T-helper 1 cell treated with Interleukin-12 subunit alpha and Interleukin-12 subunit beta and Interleukin-4 antibody, amounts not matched to agents 30 μg/mL and 1 μg/mL, for 36 hours (primary cell): ENCODE measurements at regions not wholly inside any gene's neighbourhood (a gene's known extent, or its start where the extent isn't known, plus 50 kb on each side); places are given as distances from the start of the nearest gene placed in this dataset.
"Not testable (repeated sequence)": the region's sequence is repeated elsewhere in the genome, so short reads cannot be mapped to it uniquely, and the experiment has no call there.

Experiments
- H3K27ac Mint-ChIP-seq: one replicate; pipeline ENCODE4 v1.8.0; 2021; ENCODE audit warnings: mild to moderate bottlenecking, mixed read lengths
- H3K27me3 Mint-ChIP-seq: one replicate; pipeline ENCODE4 v1.8.0; 2021; ENCODE audit warnings: low read depth, mixed read lengths
- H3K36me3 Mint-ChIP-seq: one replicate; pipeline ENCODE4 v1.8.0; 2021; ENCODE audit warnings: low read depth, mixed read lengths
- H3K4me1 Mint-ChIP-seq: one replicate; pipeline ENCODE4 v1.8.0; 2021; ENCODE audit warnings: low read depth, mixed read lengths
- H3K4me3 Mint-ChIP-seq: one replicate; pipeline ENCODE4 v1.8.0; 2021; ENCODE audit warnings: mild to moderate bottlenecking, moderate library complexity, mixed read lengths
- H3K9me3 Mint-ChIP-seq: one replicate; pipeline ENCODE4 v1.8.0; 2021; ENCODE audit warnings: mixed read lengths

DNA sequence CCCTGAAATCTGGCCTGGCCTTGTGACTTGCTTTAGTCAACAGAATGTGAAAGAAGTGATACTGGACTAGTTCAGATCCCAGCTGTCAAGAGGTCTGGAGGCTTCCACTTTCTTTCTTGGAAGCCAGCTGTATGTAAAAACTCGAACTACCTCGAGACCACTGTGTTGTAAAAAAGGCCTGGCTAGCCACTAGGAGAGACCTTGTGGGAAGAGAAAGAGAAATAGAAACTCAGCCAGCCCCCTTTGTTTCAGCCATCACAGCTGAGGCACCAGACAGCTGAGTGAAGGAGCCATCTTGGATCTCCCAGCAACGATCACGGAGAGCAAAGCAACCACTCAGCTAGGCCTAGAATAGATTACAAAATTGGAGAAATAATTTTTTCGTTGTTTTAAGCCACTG, 324.9 kb upstream of the TCF4 start:
- Mint-ChIP-seq H3K9me3 (no peaks in the 10 kb centered on the region), H3K4me3 (no peak overlapping the region), H3K36me3 (no peaks in the 10 kb centered on the region), H3K27me3 (no peaks in the 10 kb centered on the region), H3K27ac (no peak overlapping the region), H3K4me1 (no peaks in the 10 kb centered on the region)

DNA sequence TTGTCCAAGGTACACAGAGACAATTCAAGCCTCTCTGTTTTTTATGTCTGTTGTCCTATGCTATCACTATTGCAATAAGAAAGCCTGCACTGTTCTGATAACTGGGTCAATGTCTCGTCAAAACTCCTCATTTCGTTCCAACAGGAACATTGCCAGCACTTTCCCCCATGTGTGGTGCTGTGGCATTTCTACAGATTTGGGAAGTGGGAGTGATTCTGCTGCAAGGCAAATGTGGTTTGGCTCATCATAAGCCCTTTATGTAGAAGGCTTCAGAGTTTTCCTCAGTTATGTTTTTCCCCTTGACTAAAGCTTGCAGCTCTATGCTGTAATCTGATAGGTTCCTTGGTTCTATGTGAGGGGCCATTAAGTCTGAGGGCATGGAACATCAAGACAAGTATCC, 324.1 kb upstream of the TCF4 start:
- Mint-ChIP-seq H3K36me3 (no peaks in the 10 kb centered on the region), H3K9me3 (no peaks in the 10 kb centered on the region), H3K4me3 (no peak overlapping the region), H3K4me1 (no peaks in the 10 kb centered on the region), H3K27ac (no peak overlapping the region), H3K27me3 (no peaks in the 10 kb centered on the region)

DNA sequence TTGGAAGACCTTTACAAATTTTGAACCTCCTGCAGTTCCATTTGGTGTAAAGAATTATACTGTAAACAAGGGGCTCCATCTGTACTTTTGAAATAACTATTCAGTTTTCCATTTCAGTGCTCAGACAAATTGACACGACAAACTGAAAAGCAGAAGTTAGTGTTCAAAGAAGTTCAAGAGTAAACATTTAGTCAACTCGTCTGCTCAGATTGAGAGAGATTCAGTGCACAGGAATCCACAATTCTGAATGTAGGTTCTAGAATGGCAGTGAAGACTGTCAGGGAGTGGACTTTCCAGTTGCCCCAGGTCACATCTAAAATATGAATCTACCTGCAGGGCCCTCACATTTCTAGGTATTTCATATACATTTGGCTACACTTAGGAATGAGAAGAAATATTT, 322.3 kb upstream of the TCF4 start:
- Mint-ChIP-seq H3K27me3 (no peaks in the 10 kb centered on the region), H3K4me1 (no peaks in the 10 kb centered on the region), H3K4me3 (no peak overlapping the region), H3K27ac (no peak overlapping the region), H3K36me3 (no peaks in the 10 kb centered on the region), H3K9me3 (no peaks in the 10 kb centered on the region)

DNA sequence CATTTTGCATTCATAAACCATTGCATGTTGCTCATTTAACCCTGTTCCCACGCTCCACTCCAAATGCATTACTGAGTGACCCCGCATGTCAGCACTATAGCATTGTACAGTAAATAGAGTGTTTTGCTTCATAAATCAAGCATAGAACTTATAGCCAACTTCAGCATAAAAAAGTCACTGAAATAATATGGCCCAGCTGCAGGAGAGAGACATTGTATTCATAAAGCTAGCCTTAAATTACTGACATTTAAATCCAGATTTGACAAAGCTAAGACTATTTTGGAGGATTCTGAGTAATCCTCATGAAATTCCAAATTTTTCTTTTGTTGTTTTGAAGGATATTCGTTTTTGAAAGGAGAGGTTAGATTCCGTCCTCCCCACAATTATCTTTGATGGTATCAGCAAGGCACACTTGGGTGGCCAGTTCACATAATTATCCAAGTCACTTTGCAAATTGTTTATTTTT, 320.9 kb upstream of the TCF4 start:
- Mint-ChIP-seq H3K4me1 (no peaks in the 10 kb centered on the region), H3K4me3 (no peak overlapping the region), H3K27ac (no peak overlapping the region), H3K36me3 (no peaks in the 10 kb centered on the region), H3K27me3 (no peaks in the 10 kb centered on the region), H3K9me3 (no peaks in the 10 kb centered on the region)

DNA sequence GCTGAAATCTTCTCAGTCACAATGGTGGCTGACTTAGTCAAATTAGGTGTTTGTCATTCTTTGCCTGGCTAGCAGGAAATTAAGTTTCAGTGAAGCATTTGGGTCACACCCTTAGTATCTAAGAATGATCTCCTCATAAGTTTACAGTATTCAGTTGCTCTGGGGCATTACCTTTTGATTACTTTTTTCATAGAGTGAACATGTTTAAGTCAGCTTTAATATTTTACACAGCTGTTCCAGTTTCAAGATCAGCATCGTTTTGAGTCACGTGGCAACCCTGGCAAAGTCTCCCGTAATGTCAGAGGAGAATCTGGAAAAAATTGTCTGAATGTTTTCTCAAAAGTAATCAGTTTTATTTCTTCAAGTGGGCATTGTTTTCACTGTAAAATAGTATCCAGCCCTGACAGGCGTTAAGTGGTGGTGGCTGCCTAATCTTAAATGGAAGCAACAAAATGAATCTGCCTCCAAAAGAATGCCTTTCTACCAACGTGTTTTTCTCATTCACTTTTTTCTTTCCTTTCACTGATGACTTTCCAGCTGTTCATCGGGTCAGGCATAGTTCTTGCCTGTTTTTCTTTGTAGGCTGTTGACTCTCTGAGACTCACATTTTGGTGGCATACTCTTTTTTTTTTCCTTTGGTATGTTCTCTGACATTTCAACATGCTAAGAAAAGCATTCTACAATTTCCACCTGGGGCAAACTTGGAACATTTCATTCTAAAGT, 319.6 kb upstream of the TCF4 start:
- no peak overlapping the region for H3K27ac Mint-ChIP-seq
- no peak overlapping the region for H3K4me3 Mint-ChIP-seq
- H3K4me1 Mint-ChIP-seq = no peaks in the 10 kb centered on the region
- no peaks in the 10 kb centered on the region for H3K27me3 Mint-ChIP-seq
- no peaks in the 10 kb centered on the region for H3K36me3 Mint-ChIP-seq
- no peaks in the 10 kb centered on the region for H3K9me3 Mint-ChIP-seq

DNA sequence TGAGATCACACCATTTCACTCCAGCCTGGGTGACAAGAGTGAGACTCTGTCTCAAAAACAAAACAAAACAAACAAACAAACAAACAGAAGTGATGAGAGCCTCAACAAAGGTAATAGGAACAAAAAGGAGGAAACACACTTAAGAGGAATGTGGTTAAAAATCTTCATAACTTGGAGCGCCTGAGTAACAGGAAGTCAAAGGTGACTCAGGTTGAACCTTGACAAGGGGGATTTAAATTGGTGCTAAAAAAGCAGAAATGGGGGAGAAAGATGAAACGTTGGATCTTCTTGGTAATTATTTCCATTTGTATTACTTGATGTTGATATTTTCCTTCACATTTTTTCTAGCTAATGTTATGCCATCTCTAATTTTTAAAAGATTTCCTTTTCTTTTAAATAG, 318.5 kb upstream of the TCF4 start:
- Mint-ChIP-seq H3K36me3 (no peaks in the 10 kb centered on the region), H3K27me3 (no peaks in the 10 kb centered on the region), H3K4me3 (no peak overlapping the region), H3K27ac (no peak overlapping the region), H3K4me1 (no peaks in the 10 kb centered on the region), H3K9me3 (no peaks in the 10 kb centered on the region)

DNA sequence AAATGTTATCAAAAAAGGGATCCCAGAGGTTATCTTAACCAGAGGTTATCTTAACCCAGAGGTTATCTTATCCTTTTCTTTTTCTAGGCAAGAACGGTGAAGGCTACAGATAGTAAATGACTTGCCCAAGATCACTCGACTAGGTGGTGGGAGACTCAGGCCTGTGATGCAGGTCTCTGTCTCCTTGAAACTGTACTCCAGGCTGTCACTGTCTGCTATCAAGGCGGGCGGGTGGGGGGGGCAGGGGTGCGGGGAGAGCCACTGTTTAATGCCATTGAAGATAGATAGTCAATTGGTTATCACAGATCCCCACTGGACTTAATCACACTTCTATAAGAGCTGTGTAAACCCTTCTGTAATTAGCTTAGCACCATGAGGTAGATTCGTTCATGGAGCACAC, 315.9 kb upstream of the TCF4 start:
- Mint-ChIP-seq H3K9me3 (no peaks in the 10 kb centered on the region), H3K4me3 (no peak overlapping the region), H3K4me1 (no peaks in the 10 kb centered on the region), H3K27me3 (no peaks in the 10 kb centered on the region), H3K27ac (no peak overlapping the region), H3K36me3 (no peaks in the 10 kb centered on the region)

DNA sequence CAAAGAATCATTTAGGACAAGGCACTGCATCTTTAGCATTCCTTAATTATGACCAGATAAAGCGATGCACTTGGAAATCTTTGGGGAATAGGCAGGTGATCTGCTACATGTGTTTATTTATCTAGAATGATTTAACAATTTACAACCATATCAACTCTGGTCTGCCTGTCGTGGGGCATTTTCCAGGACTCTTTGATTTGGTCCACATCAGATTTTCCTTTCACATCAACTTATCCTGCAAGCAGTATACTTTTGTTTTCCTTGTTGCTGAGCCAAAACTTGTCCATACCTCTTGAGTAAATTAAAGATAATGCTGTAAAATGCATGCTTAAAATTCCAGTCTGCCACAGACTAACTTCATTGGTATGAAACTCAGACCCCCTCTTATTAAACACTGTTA, 312.4 kb upstream of the TCF4 start:
- Mint-ChIP-seq H3K4me1 (no peaks in the 10 kb centered on the region), H3K27ac (no peak overlapping the region), H3K4me3 (no peak overlapping the region), H3K9me3 (no peaks in the 10 kb centered on the region), H3K36me3 (no peaks in the 10 kb centered on the region), H3K27me3 (no peaks in the 10 kb centered on the region)

DNA sequence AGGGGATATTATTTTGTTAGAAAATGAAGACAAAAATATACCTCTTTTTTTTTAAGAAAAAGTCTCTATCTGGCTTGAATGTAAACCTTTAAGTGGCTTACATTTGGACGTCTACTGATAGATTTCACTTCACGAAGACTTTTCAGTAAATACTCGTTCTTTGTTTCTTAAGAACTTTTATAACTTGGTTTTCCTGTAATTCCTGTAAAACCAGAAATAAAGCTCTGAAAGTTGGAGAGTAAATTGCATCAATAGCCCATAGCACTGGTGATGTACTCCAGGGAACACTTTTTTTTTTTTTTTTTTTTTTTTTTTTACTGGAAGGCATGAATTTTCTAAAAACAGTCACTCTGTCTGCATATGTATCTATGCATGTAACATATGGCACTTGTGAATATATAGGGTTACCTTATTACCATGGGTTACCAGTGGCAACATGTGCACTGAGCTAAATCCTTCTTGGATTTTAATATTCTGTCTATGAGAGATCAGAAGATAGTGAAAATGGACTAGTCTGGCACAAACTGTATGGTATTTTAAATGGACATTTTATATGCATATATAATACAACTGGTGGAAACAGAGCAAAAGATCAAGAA, 309.2 kb upstream of the TCF4 start:
- no peaks in the 10 kb centered on the region for H3K9me3 Mint-ChIP-seq
- H3K36me3 Mint-ChIP-seq = no peaks in the 10 kb centered on the region
- no peaks in the 10 kb centered on the region for H3K27me3 Mint-ChIP-seq
- no peak overlapping the region for H3K27ac Mint-ChIP-seq
- no peak overlapping the region for H3K4me3 Mint-ChIP-seq
- H3K4me1 Mint-ChIP-seq = no peaks in the 10 kb centered on the region

DNA sequence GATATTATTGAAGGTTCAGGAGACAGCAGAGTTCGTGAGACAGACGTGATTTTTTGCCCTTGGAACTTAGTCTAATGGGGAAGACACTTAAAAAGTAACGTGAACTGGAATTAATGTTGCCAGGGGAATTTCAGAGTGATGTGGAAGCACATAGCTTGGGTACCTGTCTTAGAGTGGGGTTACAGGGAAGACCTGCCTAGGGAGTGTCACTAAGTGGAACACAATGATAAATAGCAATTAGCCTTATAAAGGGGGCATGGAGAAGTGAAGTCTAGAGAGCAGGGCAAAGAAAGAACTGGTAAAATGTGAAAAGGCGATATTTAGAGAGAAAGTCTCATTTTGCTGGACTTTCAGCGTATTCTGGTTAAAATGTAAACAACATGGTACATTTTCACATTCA, 306.0 kb upstream of the TCF4 start:
- Mint-ChIP-seq H3K27me3 (no peaks in the 10 kb centered on the region), H3K36me3 (no peaks in the 10 kb centered on the region), H3K27ac (no peak overlapping the region), H3K4me1 (no peaks in the 10 kb centered on the region), H3K4me3 (no peak overlapping the region), H3K9me3 (no peaks in the 10 kb centered on the region)

DNA sequence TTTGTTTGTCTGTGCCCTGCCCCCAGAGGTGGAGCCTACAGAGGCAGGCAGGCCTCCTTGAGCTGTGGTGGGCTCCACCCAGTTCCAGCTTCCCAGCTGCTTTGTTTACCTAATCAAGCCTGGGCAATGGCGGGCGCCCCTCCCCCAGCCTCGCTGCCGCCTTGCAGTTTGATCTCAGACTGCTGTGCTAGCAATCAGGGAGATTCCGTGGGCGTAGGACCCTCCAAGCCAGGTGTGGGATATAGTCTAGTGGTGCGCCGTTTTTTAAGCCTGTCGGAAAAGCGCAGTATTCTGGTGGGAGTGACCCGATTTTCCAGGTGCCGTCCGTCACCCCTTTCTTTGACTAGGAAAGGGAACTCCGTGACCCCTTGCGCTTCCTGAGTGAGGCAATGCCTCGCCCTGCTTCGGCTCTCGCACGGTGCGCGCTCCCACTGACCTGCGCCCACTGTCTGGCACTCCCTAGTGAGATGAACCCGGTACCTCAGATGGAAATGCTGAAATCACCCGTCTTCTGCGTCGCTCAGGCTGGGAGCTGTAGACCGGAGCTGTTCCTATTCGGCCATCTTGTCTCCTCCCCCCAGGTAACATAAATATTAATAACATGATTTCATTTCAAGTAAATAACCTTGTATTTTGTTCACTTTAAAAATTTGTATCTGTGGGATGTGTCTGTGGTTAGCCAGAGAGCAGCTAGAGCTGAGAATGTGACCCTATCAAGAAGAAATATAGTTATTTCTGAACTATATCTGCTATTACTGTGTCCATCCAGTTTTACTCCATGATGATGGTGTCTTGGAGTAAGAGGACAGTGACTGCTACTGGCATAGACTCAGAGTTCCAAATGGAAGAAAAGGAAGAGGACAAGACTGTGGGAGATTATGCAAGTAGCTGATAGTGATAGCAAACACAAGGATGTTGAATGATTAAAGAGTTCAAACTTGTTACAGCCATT, 305.1 kb upstream of the TCF4 start:
- not testable (repeated sequence) for H3K9me3 Mint-ChIP-seq, H3K4me1 Mint-ChIP-seq, H3K4me3 Mint-ChIP-seq, H3K27ac Mint-ChIP-seq, H3K27me3 Mint-ChIP-seq, H3K36me3 Mint-ChIP-seq

DNA sequence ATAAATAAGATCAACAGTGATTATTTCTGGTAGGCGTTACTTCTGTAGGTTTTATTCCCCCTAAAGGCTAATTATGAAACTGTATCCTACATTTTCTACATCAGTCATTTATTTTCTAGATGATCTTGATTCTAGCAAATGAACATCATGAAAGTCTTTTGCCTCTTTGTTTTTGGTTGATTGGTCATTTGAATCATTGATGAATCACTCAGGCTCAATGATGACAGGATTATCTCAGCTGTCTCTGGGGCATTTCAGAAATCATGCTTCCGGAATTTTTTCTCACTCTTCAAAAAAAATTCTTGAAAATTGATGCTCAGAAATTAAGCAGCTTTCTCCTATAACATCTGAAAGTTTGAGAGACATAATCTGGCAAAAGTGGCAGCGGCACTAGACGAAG, 298.9 kb upstream of the TCF4 start:
- Mint-ChIP-seq H3K9me3 (no peaks in the 10 kb centered on the region), H3K36me3 (no peaks in the 10 kb centered on the region), H3K4me3 (no peak overlapping the region), H3K27me3 (no peaks in the 10 kb centered on the region), H3K27ac (no peak overlapping the region), H3K4me1 (no peaks in the 10 kb centered on the region)

DNA sequence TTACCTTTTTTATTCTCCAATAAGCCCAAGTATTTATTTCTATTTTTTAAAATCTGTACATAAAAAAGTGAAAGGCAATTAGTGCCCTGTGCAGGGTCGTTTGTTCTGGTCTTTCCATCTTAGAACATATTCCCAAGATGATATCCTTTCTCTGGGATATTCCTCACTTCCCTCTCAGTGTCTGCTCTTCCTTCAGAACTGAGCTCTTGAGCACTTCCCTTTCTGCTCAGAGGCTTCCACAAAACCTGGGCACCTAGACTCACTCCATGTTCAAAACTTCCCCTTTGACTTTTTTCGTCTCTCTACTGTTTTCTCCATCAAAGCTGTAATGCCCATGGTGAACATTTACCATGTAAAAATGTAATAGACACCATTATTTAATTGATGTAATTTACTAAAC, 296.5 kb upstream of the TCF4 start:
- Mint-ChIP-seq H3K27me3 (no peaks in the 10 kb centered on the region), H3K9me3 (no peaks in the 10 kb centered on the region), H3K4me1 (no peaks in the 10 kb centered on the region)

DNA sequence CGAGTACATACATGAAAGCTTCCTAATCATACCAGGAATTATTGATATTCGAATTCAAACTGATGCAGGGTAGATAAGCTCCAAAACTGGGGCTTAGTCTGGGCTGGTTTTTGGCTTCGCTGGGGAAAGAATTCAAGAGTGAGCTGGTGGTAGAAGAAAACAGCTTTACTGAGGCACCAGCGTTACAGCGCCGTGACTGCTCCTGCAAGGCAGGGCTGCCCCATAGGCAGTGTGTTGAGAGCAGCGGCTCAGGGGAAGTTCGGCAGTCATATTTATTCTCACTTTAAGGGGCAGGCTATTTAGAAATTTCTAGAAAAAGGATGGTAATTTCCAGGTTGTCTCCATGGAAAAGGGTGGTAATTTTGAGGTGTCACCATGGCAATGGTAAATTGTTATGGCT, 292.6 kb upstream of the TCF4 start:
- no peak overlapping the region for H3K27ac Mint-ChIP-seq
- H3K27me3 Mint-ChIP-seq = no peaks in the 10 kb centered on the region

More for the DNA sequence above, 296.5 kb upstream of the TCF4 start:
- H3K36me3 Mint-ChIP-seq = no peaks in the 10 kb centered on the region
- H3K27ac Mint-ChIP-seq = no peak overlapping the region
- H3K4me3 Mint-ChIP-seq = no peak overlapping the region

DNA sequence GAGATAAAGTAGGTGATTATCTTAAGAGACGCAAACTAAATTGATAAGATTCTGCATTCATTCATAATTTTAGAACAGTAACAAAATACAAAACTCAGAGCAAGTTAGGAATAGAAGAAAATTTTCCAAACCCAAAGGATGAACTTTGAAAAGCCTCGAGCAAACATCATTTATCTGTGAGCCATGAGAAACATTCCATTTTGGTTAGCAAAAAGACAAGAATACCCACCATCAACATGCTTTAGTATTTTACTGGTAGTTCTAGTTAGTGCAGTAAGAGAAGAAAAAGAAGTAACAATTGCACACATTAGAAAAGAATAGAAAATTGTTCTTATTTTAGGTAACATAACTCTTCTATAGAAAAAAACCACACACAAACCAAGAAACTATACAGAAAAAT, 291.3 kb upstream of the TCF4 start:
- peaks cover 5% of the 10 kb centered on the region for H3K9me3 Mint-ChIP-seq
- H3K27ac Mint-ChIP-seq = no peak overlapping the region
- no peak overlapping the region for H3K4me3 Mint-ChIP-seq
- H3K4me1 Mint-ChIP-seq = peaks cover 2% of the 10 kb centered on the region
- no peaks in the 10 kb centered on the region for H3K36me3 Mint-ChIP-seq
- H3K27me3 Mint-ChIP-seq = no peaks in the 10 kb centered on the region

More for the DNA sequence above, 292.6 kb upstream of the TCF4 start:
- no peaks in the 10 kb centered on the region for H3K36me3 Mint-ChIP-seq
- H3K9me3 Mint-ChIP-seq = peaks cover 5% of the 10 kb centered on the region
- no peak overlapping the region for H3K4me3 Mint-ChIP-seq
- H3K4me1 Mint-ChIP-seq = peaks cover 2% of the 10 kb centered on the region
